H1 (cell line): ENCODE measurements at regions not wholly inside any gene's neighbourhood (a gene's known extent, or its start where the extent isn't known, plus 50 kb on each side); places are given as distances from the start of the nearest gene placed in this dataset.

ENCODE experiments used
- CTCF ChIA-PET: fragments of 300-600 bp; sonication (Branson Sonifier 250); formaldehyde crosslinking; loops from one replicate; lab custom pipeline; 2021; ENCODE audit not compliant: partially characterized antibody; lab: Charles Lee
- POLR2A ChIA-PET: fragments of 300-600 bp; sonication (Branson Sonifier 250); formaldehyde crosslinking; loops from one replicate; lab custom pipeline; 2021; ENCODE audit warnings: inconsistent platforms; ENCODE audit not compliant: partially characterized antibody; lab: Charles Lee
- DNase-seq, 2 experiments: peaks; one replicate each; pipeline versions ENCODE4 v3.0.0 to v3.0.0-alpha.2; 2010 to 2022; ENCODE audit warnings: low spot score in 2 of 2, low read depth in 1 of 2, mixed read lengths in 1 of 2
- FAIRE-seq: peaks from 2 replicates; lab custom pipeline; 2011; peaks lifted over from hg19 to GRCh38; lab: Jason Lieb, UNC
- H2AFZ ChIP-seq: 2 replicates; pipeline ENCODE4 v1.8.1; 2012; ENCODE audit warnings: low read length, inconsistent platforms
- H2AK5ac ChIP-seq: 2 replicates; pipeline ENCODE4 v1.6.1; 2013; ENCODE audit warnings: low read depth, low read length
- H2BK120ac ChIP-seq: replicated peaks from 2 replicates; pipeline ENCODE3; 2013; ENCODE audit warnings: low read depth, low read length, inconsistent platforms
- H2BK12ac ChIP-seq: 2 replicates; pipeline ENCODE4 v1.6.1; 2013; ENCODE audit warnings: low read depth, low read length
- H2BK15ac ChIP-seq: 2 replicates; pipeline ENCODE4 v1.6.1; 2013; ENCODE audit warnings: low read length
- H2BK20ac ChIP-seq: 2 replicates; pipeline ENCODE4 v1.6.1; 2013; ENCODE audit warnings: low read length
- H2BK5ac ChIP-seq: 2 replicates; pipeline ENCODE4 v1.6.1; 2013; ENCODE audit warnings: low read depth, low read length
- H3K14ac ChIP-seq: 2 replicates; pipeline ENCODE4 v1.6.1; 2013; ENCODE audit warnings: inconsistent platforms; ENCODE audit not compliant: insufficient read length
- H3K18ac ChIP-seq: 2 replicates; pipeline ENCODE4 v1.6.1; 2013; ENCODE audit warnings: low read length; ENCODE audit errors: extremely low read depth
- H3K23ac ChIP-seq: 2 replicates; pipeline ENCODE4 v1.6.1; 2013; ENCODE audit warnings: inconsistent platforms; ENCODE audit not compliant: insufficient read length
- H3K23me2 ChIP-seq: 2 replicates; pipeline ENCODE4 v1.6.1; 2013; ENCODE audit warnings: low read depth, low read length
- H3K27ac ChIP-seq: 2 replicates; pipeline ENCODE4 v1.6.1; 2011; ENCODE audit warnings: low read depth, low read length, inconsistent platforms
- H3K27me3 ChIP-seq, 4 experiments: replicated peaks in 1 of 4; 1 replicate in 1 of 4; 2 replicates in 3 of 4; pipeline versions ENCODE4 v1.6.1 to v1.8.1; 2011 to 2013; ENCODE audit warnings: low read length in 3 of 4, mild to moderate bottlenecking in 3 of 4, inconsistent platforms in 2 of 4, mixed read lengths in 2 of 4, moderate library complexity in 1 of 4; ENCODE audit not compliant: control insufficient read depth in 3 of 4, insufficient read depth in 3 of 4; ENCODE audit errors: extremely low read depth in 1 of 4
- H3K36me3 ChIP-seq, 4 experiments: 2 replicates each; pipeline versions ENCODE4 v1.6.1 to v1.8.1; 2011 to 2013; ENCODE audit warnings: mild to moderate bottlenecking in 4 of 4, low read length in 3 of 4, moderate library complexity in 2 of 4, control low read depth in 1 of 4, inconsistent platforms in 1 of 4; ENCODE audit not compliant: insufficient read depth in 4 of 4, control insufficient read depth in 2 of 4
- H3K4ac ChIP-seq: replicated peaks from 2 replicates; pipeline ENCODE3; 2013; ENCODE audit warnings: low read length, low read depth, mixed read lengths, inconsistent platforms; ENCODE audit not compliant: insufficient read length
- H3K4me1 ChIP-seq, 4 experiments: replicated peaks in 1 of 4; 1 replicate in 1 of 4; 2 replicates in 3 of 4; pipeline versions ENCODE4 v1.6.1 to v1.8.1; 2011 to 2013; ENCODE audit warnings: low read length in 3 of 4, inconsistent platforms in 2 of 4, mixed read lengths in 1 of 4; ENCODE audit not compliant: insufficient read depth in 4 of 4, control insufficient read depth in 3 of 4
- H3K4me2 ChIP-seq, 2 experiments: 2 replicates each; pipeline versions ENCODE4 v1.6.1 to v1.8.1; 2011 to 2013; ENCODE audit warnings: low read depth in 2 of 2, low read length in 2 of 2, control low read depth in 1 of 2, inconsistent platforms in 1 of 2, mild to moderate bottlenecking in 1 of 2; ENCODE audit not compliant: insufficient read depth in 1 of 2
- H3K4me3 ChIP-seq, 4 experiments: fragments of 200-600, 300-600 bp in 1 of 4; sonication (generic), shearing (Covaris generic), sonication (Bioruptor Twin) in 1 of 4; 2 replicates each; pipeline versions ENCODE4 v1.5.1 to v1.8.1; 2011 to 2016; ENCODE audit warnings: low read length in 4 of 4, low read depth in 3 of 4, control low read depth in 2 of 4, inconsistent platforms in 2 of 4, mild to moderate bottlenecking in 2 of 4, mixed read lengths in 1 of 4, moderate library complexity in 1 of 4; ENCODE audit not compliant: insufficient read depth in 2 of 4; ENCODE audit errors: extremely low read depth in 1 of 4
- H3K56ac ChIP-seq: replicated peaks from 2 replicates; pipeline ENCODE3; 2013; ENCODE audit warnings: low read depth, mild to moderate bottlenecking, mixed read lengths, low read length, inconsistent platforms; ENCODE audit not compliant: insufficient read length
- H3K79me1 ChIP-seq: 2 replicates; pipeline ENCODE4 v1.6.1; 2013; ENCODE audit warnings: low read depth, low read length, control low read depth
- H3K79me2 ChIP-seq, 2 experiments: 2 replicates each; pipeline versions ENCODE4 v1.6.1 to v1.8.1; 2012 to 2013; ENCODE audit warnings: low read length in 2 of 2, mild to moderate bottlenecking in 2 of 2, inconsistent platforms in 1 of 2; ENCODE audit not compliant: insufficient read depth in 2 of 2, control insufficient read depth in 1 of 2
- H3K9ac ChIP-seq, 4 experiments: replicated peaks in 1 of 4; 1 replicate in 1 of 4; 2 replicates in 3 of 4; pipeline versions ENCODE4 v1.6.1 to v1.8.1; 2011 to 2013; ENCODE audit warnings: low read depth in 3 of 4, low read length in 3 of 4, control low read depth in 2 of 4, mild to moderate bottlenecking in 2 of 4, moderate library complexity in 2 of 4, inconsistent platforms in 1 of 4; ENCODE audit errors: extremely low read depth in 1 of 4
- H3K9me3 ChIP-seq, 2 experiments: 2 replicates each; pipeline versions ENCODE4 v1.6.1 to v1.8.1; 2012 to 2013; ENCODE audit warnings: mild to moderate bottlenecking in 2 of 2, moderate library complexity in 2 of 2, control low read depth in 1 of 2, inconsistent platforms in 1 of 2, low read depth in 1 of 2, low read length in 1 of 2, mixed read lengths in 1 of 2; ENCODE audit not compliant: insufficient read depth in 2 of 2
- H4K20me1 ChIP-seq, 2 experiments: replicated peaks in 1 of 2; 2 replicates each; pipeline versions ENCODE3 to v1.8.1; 2011 to 2013; ENCODE audit warnings: inconsistent platforms in 2 of 2, low read length in 2 of 2, mild to moderate bottlenecking in 1 of 2; ENCODE audit not compliant: insufficient read depth in 2 of 2, control insufficient read depth in 1 of 2
- H4K5ac ChIP-seq: 2 replicates; pipeline ENCODE4 v1.6.1; 2013; ENCODE audit warnings: low read length, low read depth, mixed read lengths, inconsistent platforms; ENCODE audit not compliant: insufficient read length
- H4K8ac ChIP-seq: 2 replicates; pipeline ENCODE4 v1.8.0; 2013; ENCODE audit warnings: mild to moderate bottlenecking, moderate library complexity, low read length, inconsistent platforms; ENCODE audit not compliant: insufficient read depth; ENCODE audit errors: extremely low read depth
- H4K91ac ChIP-seq: replicated peaks from 2 replicates; pipeline ENCODE3; 2013; ENCODE audit warnings: low read length, mixed read lengths, inconsistent platforms; ENCODE audit not compliant: insufficient read length
- BCL11A ChIP-seq, 2 experiments: IDR thresholded peaks; one replicate each; pipeline ENCODE4 v1.6.1; 2011; ENCODE audit warnings: low read depth in 2 of 2, low read length in 2 of 2, mild to moderate bottlenecking in 2 of 2
- E2F6 ChIP-seq: IDR thresholded peaks from 2 replicates; pipeline ENCODE4 v1.6.1; 2012; ENCODE audit warnings: inconsistent platforms
- HDAC2 ChIP-seq, 2 experiments: fragments of 300-600 bp in 1 of 2; sonication (generic) in 1 of 2; IDR thresholded peaks; 2 replicates each; pipeline ENCODE4 v1.6.1; 2011 to 2012; ENCODE audit warnings: low read depth in 2 of 2, low read length in 2 of 2, mild to moderate bottlenecking in 2 of 2, moderate library complexity in 2 of 2, borderline replicate concordance in 1 of 2, inconsistent platforms in 1 of 2
- MAX ChIP-seq: IDR thresholded peaks from 2 replicates; pipeline ENCODE4 v1.6.1; 2012; ENCODE audit warnings: inconsistent platforms
- POLR2A ChIP-seq, 2 experiments: IDR thresholded peaks; 1 replicate in 1 of 2; 2 replicates in 1 of 2; pipeline ENCODE4 v1.6.1; 2011; ENCODE audit warnings: low read depth in 2 of 2, low read length in 2 of 2, mild to moderate bottlenecking in 2 of 2; ENCODE audit errors: control extremely low read depth in 1 of 2
- TBP ChIP-seq: IDR thresholded peaks from 2 replicates; pipeline ENCODE4 v1.6.1; 2011; ENCODE audit warnings: low read depth, low read length, improper control_type of control experiment
- TEAD4 ChIP-seq: IDR thresholded peaks from 2 replicates; pipeline ENCODE4 v1.6.1; 2012; ENCODE audit warnings: low read depth, low read length, inconsistent platforms, mixed read lengths
- USF2 ChIP-seq: IDR thresholded peaks from 2 replicates; pipeline ENCODE4 v1.6.1; 2011; ENCODE audit warnings: low read length, improper control_type of control experiment
- WGBS, 2 experiments: shearing (Covaris generic) in 1 of 2; methylation state at CpG; one replicate each; pipeline versions ENCODE4 v1.1.6 to v1.1.7; 2013 to 2015; ENCODE audit warnings: low lambda C conversion rate in 2 of 2, mixed read lengths in 2 of 2, inconsistent platforms in 1 of 2, low coverage in 1 of 2, missing lambda C conversion rate in 1 of 2; ENCODE audit not compliant: insufficient replicate concordance in 2 of 2, insufficient coverage in 1 of 2, insufficient read length in 1 of 2; ENCODE audit errors: extremely low coverage in 1 of 2, missing lambda C conversion rate in 1 of 2; 5-methylcytosine and 5-hydroxymethylcytosine counted together

DNA sequence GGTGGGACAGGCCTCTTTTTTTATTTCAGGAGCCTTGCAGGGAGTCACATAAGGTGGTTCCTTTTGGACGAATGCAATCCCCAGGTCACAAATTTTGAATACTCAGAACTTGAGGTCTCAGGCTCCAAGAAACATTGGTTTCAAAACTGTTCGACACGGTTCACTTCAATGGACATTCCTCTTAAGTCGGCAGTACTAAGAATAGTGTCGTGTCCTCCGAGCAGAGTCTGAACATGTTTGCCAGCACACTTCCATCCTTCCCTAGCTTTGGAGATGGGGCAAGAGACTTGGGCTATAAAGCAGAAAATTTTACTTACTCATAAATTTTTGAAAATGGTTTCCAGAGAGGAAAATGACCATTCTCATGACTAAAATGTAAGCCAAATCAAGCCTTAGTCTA lies 265.4 kb downstream of the THBS2 start:
- no peak for DNase-seq
- CTCF ChIA-PET, result no interaction called here
- H3K4me1 ChIP-seq, result no peaks in the 10 kb centered on the region
- no peaks in the 10 kb centered on the region for H3K79me1 ChIP-seq
- H3K23ac ChIP-seq, result no peak overlapping the region
- peaks cover 4 to 10% of the 10 kb centered on the region in 2 experiments; a peak in 2 of 4 replicates for H3K9me3 ChIP-seq
- no peak overlapping the region for H3K18ac ChIP-seq
- no peak overlapping the region for H3K27ac ChIP-seq
- H3K36me3 ChIP-seq, result no peaks in the 10 kb centered on the region
- no peak overlapping the region for H2BK15ac ChIP-seq
- no peak overlapping the region for H3K4ac ChIP-seq
- H2AK5ac ChIP-seq, result no peak overlapping the region
- H4K91ac ChIP-seq, result no peak overlapping the region
- H4K5ac ChIP-seq, result no peak overlapping the region
- no peaks in the 10 kb centered on the region for H4K20me1 ChIP-seq
- H2BK12ac ChIP-seq, result no peak overlapping the region
- H3K4me3 ChIP-seq, result no peak overlapping the region
- no peak overlapping the region for H3K56ac ChIP-seq
- no peak overlapping the region for H4K8ac ChIP-seq
- H2AFZ ChIP-seq, result no peak overlapping the region
- H3K4me2 ChIP-seq, result no peak overlapping the region
- 79% methylated on average over 6 of the region's 6 CpGs; no CpG with 5 or more reads in 1 of the 2 experiments for WGBS, 2 experiments
- H3K27me3 ChIP-seq, result no peaks in the 10 kb centered on the region
- H3K79me2 ChIP-seq, result no peaks in the 10 kb centered on the region
- TF ChIP-seq TEAD4, result no peak
- TF ChIP-seq E2F6, result no peak
- TF ChIP-seq POLR2A (IDR thresholded peaks at IDR 0.05; ENCODE audit: control extremely low read depth in 1 of 2, low read depth in 2 of 2, low read length in 2 of 2), result no peak
- no peak for TF ChIP-seq USF2
- no peak for TF ChIP-seq HDAC2 (IDR thresholded peaks at IDR 0.05; ENCODE audit: borderline replicate concordance in 1 of 2, low read depth in 2 of 2, low read length in 2 of 2)
- TF ChIP-seq BCL11A (IDR thresholded peaks at IDR 0.05; ENCODE audit: low read depth in 2 of 2, low read length in 2 of 2), result no peak
- TF ChIP-seq MAX, result no peak
- no peak for TF ChIP-seq TBP
- TF ChIP-seq, all 59 proteins: peak for 0
- no peak for FAIRE-seq
- H3K9ac ChIP-seq, result no peak overlapping the region
- H2BK120ac ChIP-seq, result no peak overlapping the region
- no peak overlapping the region for H2BK20ac ChIP-seq
- POLR2A ChIA-PET, result no interaction called here
- H3K23me2 ChIP-seq, result no peaks in the 10 kb centered on the region
- H2BK5ac ChIP-seq, result no peak overlapping the region
- no peak overlapping the region for H3K14ac ChIP-seq
